ENCODE measurements at regions not wholly inside any gene's neighbourhood (a gene's known extent, or its start where the extent isn't known, plus 50 kb on each side); places are given as distances from the start of the nearest gene placed in this dataset.
"Not testable (repeated sequence)": the region's sequence is repeated elsewhere in the genome, so short reads cannot be mapped to it uniquely, and the experiment has no call there.

- TF ChIP-seq ZNF396 (CRISPR knock-in tag; IDR thresholded peaks at IDR 0.05; ENCODE audit: borderline replicate concordance): no peak
These were observed 146.4 kb upstream of the FGF10 start (continued) for GRCh38 chr5:44535621-44536020.

- H3K36me3 Mint-ChIP-seq: no peaks in the 10 kb centered on the region; the same call in 1 of the 2 replicates
- H3K4me3 Mint-ChIP-seq: no peak overlapping the region
- POLR2A ChIA-PET: no interaction called here
- no peak for DNase-seq (ENCODE audit: low spot score)
- H3K27ac Mint-ChIP-seq: no peak overlapping the region
- peaks cover 12% of the 10 kb centered on the region for H3K9me3 Mint-ChIP-seq
- CTCF ChIA-PET: no interaction called here
- H3K4me1 Mint-ChIP-seq: peaks cover 6% of the 10 kb centered on the region
- no peaks in the 10 kb centered on the region; the same call in 1 of the 2 replicates for H3K27me3 Mint-ChIP-seq (ENCODE audit: low read depth)
- TF ChIP-seq TEAD4 (CRISPR knock-in tag; IDR thresholded peaks at IDR 0.05) (no peak), EMX1 (CRISPR knock-in tag; IDR thresholded peaks at IDR 0.05) (no peak), ZNF512 (CRISPR knock-in tag; IDR thresholded peaks at IDR 0.05; ENCODE audit: borderline replicate concordance) (no peak), GTF2I (CRISPR knock-in tag; conservative IDR thresholded peaks at IDR 0.05) (no peak), ZNF416 (CRISPR knock-in tag; IDR thresholded peaks at IDR 0.05) (no peak), SP1 (CRISPR knock-in tag; conservative IDR thresholded peaks at IDR 0.05) (no peak), ATF1 (CRISPR knock-in tag; IDR thresholded peaks at IDR 0.05) (no peak), AFF4 (CRISPR knock-in tag; IDR thresholded peaks at IDR 0.05; ENCODE audit: borderline replicate concordance) (no peak), ZNF423 (CRISPR knock-in tag; IDR thresholded peaks at IDR 0.05) (no peak), E2F4 (CRISPR knock-in tag; IDR thresholded peaks at IDR 0.05; ENCODE audit: borderline replicate concordance, low read depth) (no peak), CDX4 (CRISPR knock-in tag; IDR thresholded peaks at IDR 0.05; ENCODE audit: borderline replicate concordance) (no peak), IRF1 (CRISPR knock-in tag; IDR thresholded peaks at IDR 0.05) (no peak), TEAD1 (CRISPR knock-in tag; IDR thresholded peaks at IDR 0.05) (no peak), TP53 (CRISPR knock-in tag; IDR thresholded peaks at IDR 0.05) (no peak)
- no peak for ATAC-seq
These were observed 143.8 kb upstream of the FGF10 start for GRCh38 chr5:44532981-44533380.

- ATAC-seq; H3K27me3 Mint-ChIP-seq (ENCODE audit: low read depth); H3K36me3 Mint-ChIP-seq; POLR2A ChIA-PET; H3K4me1 Mint-ChIP-seq; CTCF ChIA-PET; H3K27ac Mint-ChIP-seq; DNase-seq (ENCODE audit: low spot score); H3K4me3 Mint-ChIP-seq: not testable (repeated sequence)
- peaks cover 18% of the 10 kb centered on the region for H3K9me3 Mint-ChIP-seq
These were observed 142.5 kb upstream of the FGF10 start for GRCh38 chr5:44531756-44532155.

GRCh38 chr5:44530783-44531182 is 141.6 kb upstream of the FGF10 start:
- CTCF ChIA-PET; ATAC-seq; H3K4me3 Mint-ChIP-seq; H3K4me1 Mint-ChIP-seq; H3K27ac Mint-ChIP-seq; H3K27me3 Mint-ChIP-seq (ENCODE audit: low read depth); POLR2A ChIA-PET; H3K36me3 Mint-ChIP-seq; DNase-seq (ENCODE audit: low spot score): not testable (repeated sequence)
- H3K9me3 Mint-ChIP-seq: peaks cover 19% of the 10 kb centered on the region
